ENCODE measurements at regions not wholly inside any gene's neighbourhood (a gene's known extent, or its start where the extent isn't known, plus 50 kb on each side); places are given as distances from the start of the nearest gene placed in this dataset.

DNA sequence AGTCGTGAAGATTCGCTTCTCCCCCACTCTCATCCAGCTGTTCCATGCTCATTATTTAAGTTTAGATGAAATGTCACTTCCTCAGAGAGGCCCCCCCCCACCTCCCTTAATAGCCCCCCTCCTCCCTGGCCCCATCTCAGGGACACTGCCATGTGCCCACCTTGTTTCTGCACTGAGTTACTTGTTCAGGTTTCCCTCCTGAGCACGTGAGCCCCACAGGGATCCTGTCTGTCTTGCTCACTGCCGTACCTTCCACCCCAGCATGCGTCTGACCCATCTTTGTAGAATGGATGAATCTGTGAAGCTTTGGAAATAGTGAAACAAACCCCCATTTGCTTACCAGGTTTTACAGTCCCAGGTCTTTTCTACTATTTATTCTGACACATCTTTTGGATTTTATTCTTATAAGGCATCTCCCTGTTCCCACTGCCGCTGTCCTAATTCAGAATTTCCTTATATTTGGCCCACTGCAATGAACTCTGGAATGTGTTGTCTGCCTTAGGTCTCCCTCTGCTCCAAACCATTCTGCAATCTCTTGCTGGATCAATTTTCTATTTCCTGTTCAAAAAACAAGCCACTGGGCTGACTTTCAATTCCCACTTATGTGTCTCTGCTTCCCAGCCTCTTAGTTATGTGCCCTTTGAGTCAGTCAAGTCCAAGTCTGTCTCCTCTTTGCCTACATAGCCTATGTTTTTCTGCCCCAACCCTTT is 136.5 kb upstream of the ECI2 start:
- no peak for DNase-seq (ENCODE audit: extremely low spot score)
- TF ChIP-seq FOXM1 (IDR thresholded peaks at IDR 0.05; ENCODE audit: borderline replicate concordance) (no peak), CTBP1 (IDR thresholded peaks at IDR 0.05; ENCODE audit: borderline replicate concordance) (no peak), SP1 (IDR thresholded peaks at IDR 0.05) (no peak), ZNF384 (IDR thresholded peaks at IDR 0.05) (no peak), ELF4 (IDR thresholded peaks at IDR 0.05) (no peak), SUZ12 (IDR thresholded peaks at IDR 0.05) (no peak), TARDBP (IDR thresholded peaks at IDR 0.05) (no peak), NFRKB (IDR thresholded peaks at IDR 0.05) (no peak), BHLHE40 (IDR thresholded peaks at IDR 0.05; ENCODE audit: borderline replicate concordance) (no peak), L3MBTL2 (conservative IDR thresholded peaks at IDR 0.05) (no peak), ARNT (IDR thresholded peaks at IDR 0.05) (no peak), FOXA1 (IDR thresholded peaks at IDR 0.05) (no peak), FOXK2 (IDR thresholded peaks at IDR 0.05) (no peak)
- TF ChIP-seq, protein P1, sequence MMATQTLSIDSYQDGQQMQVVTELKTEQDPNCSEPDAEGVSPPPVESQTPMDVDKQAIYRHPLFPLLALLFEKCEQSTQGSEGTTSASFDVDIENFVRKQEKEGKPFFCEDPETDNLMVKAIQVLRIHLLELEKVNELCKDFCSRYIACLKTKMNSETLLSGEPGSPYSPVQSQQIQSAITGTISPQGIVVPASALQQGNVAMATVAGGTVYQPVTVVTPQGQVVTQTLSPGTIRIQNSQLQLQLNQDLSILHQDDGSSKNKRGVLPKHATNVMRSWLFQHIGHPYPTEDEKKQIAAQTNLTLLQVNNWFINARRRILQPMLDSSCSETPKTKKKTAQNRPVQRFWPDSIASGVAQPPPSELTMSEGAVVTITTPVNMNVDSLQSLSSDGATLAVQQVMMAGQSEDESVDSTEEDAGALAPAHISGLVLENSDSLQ (IDR thresholded peaks at IDR 0.05) = no peak
- CTCF ChIA-PET = no interaction called here
- POLR2A ChIA-PET = no interaction called here

DNA sequence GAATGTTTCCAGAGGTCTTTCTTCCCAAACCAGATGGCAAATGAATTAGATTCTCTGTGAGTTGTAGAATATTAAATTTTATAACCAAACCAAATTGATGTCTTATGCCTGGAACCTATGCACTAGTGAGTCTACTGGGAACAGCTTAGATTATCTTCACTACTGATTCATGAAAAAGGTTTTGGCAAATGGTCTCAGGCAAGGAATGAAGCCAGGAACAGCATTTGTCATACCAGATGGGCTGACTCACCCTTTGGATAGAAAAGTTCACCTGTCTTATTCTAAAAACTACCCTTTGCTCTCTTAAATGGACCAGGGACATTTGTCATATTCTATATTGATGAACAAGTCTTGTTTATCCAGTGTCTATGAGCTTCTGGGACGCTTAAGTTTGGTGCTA is 135.4 kb upstream of the ECI2 start:
- POLR2A ChIA-PET = no interaction called here
- CTCF ChIA-PET = no interaction called here
- no peak for DNase-seq (ENCODE audit: extremely low spot score)
- TF ChIP-seq FOXA1 (IDR thresholded peaks at IDR 0.05) = no peak
- TF ChIP-seq TARDBP (IDR thresholded peaks at IDR 0.05) = no peak
- no peak for TF ChIP-seq CTBP1 (IDR thresholded peaks at IDR 0.05; ENCODE audit: borderline replicate concordance)
- TF ChIP-seq, protein P1 (IDR thresholded peaks at IDR 0.05) = no peak
- TF ChIP-seq SUZ12 (IDR thresholded peaks at IDR 0.05) = no peak
- no peak for TF ChIP-seq FOXM1 (IDR thresholded peaks at IDR 0.05; ENCODE audit: borderline replicate concordance)
- TF ChIP-seq NFRKB (IDR thresholded peaks at IDR 0.05) = no peak
- TF ChIP-seq ZNF384 (IDR thresholded peaks at IDR 0.05) = no peak
- no peak for TF ChIP-seq FOXK2 (IDR thresholded peaks at IDR 0.05)
- no peak for TF ChIP-seq BHLHE40 (IDR thresholded peaks at IDR 0.05; ENCODE audit: borderline replicate concordance)
- no peak for TF ChIP-seq L3MBTL2 (conservative IDR thresholded peaks at IDR 0.05)
- no peak for TF ChIP-seq LEF1 (IDR thresholded peaks at IDR 0.05; ENCODE audit: borderline replicate concordance)
- TF ChIP-seq ARNT (IDR thresholded peaks at IDR 0.05) = no peak
- no peak for TF ChIP-seq ELF4 (IDR thresholded peaks at IDR 0.05)
- TF ChIP-seq SP1 (IDR thresholded peaks at IDR 0.05) = no peak
- no peak for TF ChIP-seq HDGF (IDR thresholded peaks at IDR 0.05; ENCODE audit: borderline replicate concordance)

DNA sequence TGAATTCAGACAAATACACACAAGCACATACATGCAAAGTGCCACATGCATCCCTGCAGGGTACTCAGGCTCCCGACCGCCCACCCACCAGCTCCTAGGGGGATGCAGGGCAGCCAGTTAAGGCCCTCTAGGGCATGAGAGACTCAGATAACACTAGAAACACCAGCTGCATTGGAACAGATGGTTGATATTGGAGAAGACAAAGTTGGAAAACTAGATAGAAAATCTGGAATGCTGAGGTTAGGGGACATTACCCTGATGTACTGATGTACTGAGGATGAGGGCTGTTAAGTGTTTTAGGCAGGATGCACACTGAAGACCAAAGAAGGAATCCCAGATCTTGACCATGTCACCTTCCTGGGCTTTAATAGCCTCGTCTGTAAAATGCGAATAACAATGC is 134.6 kb upstream of the ECI2 start:
- ChIA-PET POLR2A (no interaction called here), CTCF (no interaction called here)
- TF ChIP-seq SP1 (IDR thresholded peaks at IDR 0.05) (no peak), ZNF384 (IDR thresholded peaks at IDR 0.05) (no peak), TARDBP (IDR thresholded peaks at IDR 0.05) (no peak), SUZ12 (IDR thresholded peaks at IDR 0.05) (no peak), L3MBTL2 (conservative IDR thresholded peaks at IDR 0.05) (no peak), NFRKB (IDR thresholded peaks at IDR 0.05) (no peak), CTBP1 (IDR thresholded peaks at IDR 0.05; ENCODE audit: borderline replicate concordance) (no peak), LEF1 (IDR thresholded peaks at IDR 0.05; ENCODE audit: borderline replicate concordance) (no peak), FOXK2 (IDR thresholded peaks at IDR 0.05) (no peak), FOXA1 (IDR thresholded peaks at IDR 0.05) (no peak), FOXM1 (IDR thresholded peaks at IDR 0.05; ENCODE audit: borderline replicate concordance) (no peak), BHLHE40 (IDR thresholded peaks at IDR 0.05; ENCODE audit: borderline replicate concordance) (no peak), HDGF (IDR thresholded peaks at IDR 0.05; ENCODE audit: borderline replicate concordance) (no peak), ELF4 (IDR thresholded peaks at IDR 0.05) (no peak), ARNT (IDR thresholded peaks at IDR 0.05) (no peak)
- TF ChIP-seq, protein P1 (IDR thresholded peaks at IDR 0.05) = no peak
- DNase-seq (ENCODE audit: extremely low spot score) = no peak

DNA sequence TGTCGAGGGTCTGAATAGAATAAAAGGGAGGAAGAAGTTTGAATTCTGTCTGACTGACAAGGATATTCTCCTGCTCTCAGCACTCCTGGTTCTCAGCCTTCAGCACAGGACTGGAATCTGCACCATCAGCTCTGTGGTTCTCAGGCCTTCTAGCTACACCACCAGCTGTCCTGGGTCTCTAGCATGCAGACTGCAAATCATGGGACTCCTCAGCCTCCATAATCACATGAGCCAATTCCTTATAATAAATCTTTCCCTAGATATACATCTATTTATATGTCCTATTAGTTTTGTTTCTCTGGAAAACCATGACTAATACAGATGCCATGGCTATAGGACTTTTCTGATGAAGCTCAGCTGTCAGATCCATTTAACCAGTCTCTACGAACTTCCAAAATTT is 132.8 kb upstream of the ECI2 start:
- TF ChIP-seq SUZ12 (IDR thresholded peaks at IDR 0.05) (no peak), HDGF (IDR thresholded peaks at IDR 0.05; ENCODE audit: borderline replicate concordance) (no peak), CTBP1 (IDR thresholded peaks at IDR 0.05; ENCODE audit: borderline replicate concordance) (no peak), ELF4 (IDR thresholded peaks at IDR 0.05) (no peak), FOXK2 (IDR thresholded peaks at IDR 0.05) (no peak)

DNA sequence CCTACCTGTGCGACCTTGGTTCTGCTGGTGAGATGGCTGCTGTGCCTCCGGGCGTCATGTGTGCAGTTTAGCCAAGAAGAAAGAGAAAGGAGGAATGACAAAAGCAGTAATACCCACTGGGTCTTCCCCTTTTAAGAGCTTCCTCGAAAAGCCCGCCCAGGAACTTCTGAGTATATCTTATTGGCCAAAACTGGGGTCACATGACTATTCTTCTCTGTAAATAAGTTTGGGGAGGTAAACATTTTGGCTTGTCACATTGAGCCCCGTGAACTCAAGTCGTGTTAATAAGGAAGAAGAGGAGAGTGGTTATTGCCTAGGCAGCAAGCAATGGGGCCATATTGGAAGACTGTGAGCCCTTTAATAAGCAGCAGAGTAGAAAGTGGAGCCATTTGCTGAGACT is 130.4 kb upstream of the ECI2 start:
- no peak for TF ChIP-seq ARNT (IDR thresholded peaks at IDR 0.05)
- TF ChIP-seq FOXA1 (IDR thresholded peaks at IDR 0.05) = no peak
- no peak for TF ChIP-seq SP1 (IDR thresholded peaks at IDR 0.05)
- no peak for TF ChIP-seq LEF1 (IDR thresholded peaks at IDR 0.05; ENCODE audit: borderline replicate concordance)
- no peak for TF ChIP-seq SUZ12 (IDR thresholded peaks at IDR 0.05)
- TF ChIP-seq FOXK2 (IDR thresholded peaks at IDR 0.05) = no peak
- TF ChIP-seq HDGF (IDR thresholded peaks at IDR 0.05; ENCODE audit: borderline replicate concordance) = no peak
- TF ChIP-seq NFRKB (IDR thresholded peaks at IDR 0.05) = no peak
- no peak for TF ChIP-seq BHLHE40 (IDR thresholded peaks at IDR 0.05; ENCODE audit: borderline replicate concordance)
- TF ChIP-seq, protein P1 (IDR thresholded peaks at IDR 0.05) = no peak
- DNase-seq (ENCODE audit: extremely low spot score) = no peak
- ChIA-PET POLR2A (no interaction called here), CTCF (no interaction called here)

More for the DNA sequence above, 132.8 kb upstream of the ECI2 start:
- ChIA-PET CTCF (no interaction called here), POLR2A (no interaction called here)
- DNase-seq (ENCODE audit: extremely low spot score) = no peak

Measured in HEK293T (cell line).